ENCODE measurements at regions not wholly inside any gene's neighbourhood (a gene's known extent, or its start where the extent isn't known, plus 50 kb on each side); places are given as distances from the start of the nearest gene placed in this dataset.

- H2AFZ ChIP-seq (ENCODE audit: low read length): no peak overlapping the region
- intact Hi-C loops (cut with micrococcal nuclease; ENCODE audit: unreplicated experiment): no loop called here
- CTCF ChIA-PET (ENCODE audit: unreplicated experiment): no interaction called here
These were observed 311.8 kb downstream of the PLPP3 start for GRCh38 chr1:56267611-56268010.

GRCh38 chr1:56266359-56266758 is 313.0 kb downstream of the PLPP3 start:
- intact Hi-C loops (cut with micrococcal nuclease; ENCODE audit: unreplicated experiment): no loop called here
- Histone ChIP-seq H4K20me1 (ENCODE audit: insufficient read depth, low read length) (no peaks in the 10 kb centered on the region), H3K4me2 (ENCODE audit: low read length) (no peak overlapping the region), H3K27ac (ENCODE audit: low read depth, low read length, poor library complexity, severe bottlenecking) (no peak overlapping the region), H3K4me1 (ENCODE audit: insufficient read depth, low read length, poor library complexity, severe bottlenecking) (no peaks in the 10 kb centered on the region), H3K79me2 (ENCODE audit: insufficient read depth, low read depth, low read length) (no peaks in the 10 kb centered on the region), H3K9me2 (ENCODE audit: insufficient read depth, low read length) (no peaks in the 10 kb centered on the region), H2AFZ (ENCODE audit: low read length) (no peak overlapping the region), H3K4me3 (ENCODE audit: low read depth, low read length, poor library complexity, severe bottlenecking) (no peak overlapping the region), H3K9me3 (ENCODE audit: low read length) (no peaks in the 10 kb centered on the region), H3K36me3 (ENCODE audit: insufficient read depth, low read length) (no peaks in the 10 kb centered on the region)
- CTCF ChIA-PET (ENCODE audit: unreplicated experiment): no interaction called here
- no peak for TF ChIP-seq CTCF (conservative IDR thresholded peaks at IDR 0.05; ENCODE audit: low read length)
- no peak for TF ChIP-seq EZH2phosphoT487 (IDR thresholded peaks at IDR 0.05; ENCODE audit: borderline replicate concordance, low read depth, low read length)
- no peak for DNase-seq (ENCODE audit: low spot score)
- POLR2A ChIA-PET: no interaction called here
- no TSS peak for BruUV-seq (replicated peaks)

More at GRCh38 chr1:56267611-56268010, 311.8 kb downstream of the PLPP3 start:
- no peak for DNase-seq (ENCODE audit: low spot score)
- no peaks in the 10 kb centered on the region for H3K79me2 ChIP-seq (ENCODE audit: insufficient read depth, low read depth, low read length)
- TF ChIP-seq EZH2phosphoT487 (IDR thresholded peaks at IDR 0.05; ENCODE audit: borderline replicate concordance, low read depth, low read length): no peak
- no peak for TF ChIP-seq CTCF (conservative IDR thresholded peaks at IDR 0.05; ENCODE audit: low read length)
- no peaks in the 10 kb centered on the region for H3K4me1 ChIP-seq (ENCODE audit: insufficient read depth, low read length, poor library complexity, severe bottlenecking)
- H3K27ac ChIP-seq (ENCODE audit: low read depth, low read length, poor library complexity, severe bottlenecking): no peak overlapping the region
- no TSS peak for BruUV-seq (replicated peaks)
- no peak overlapping the region for H3K4me2 ChIP-seq (ENCODE audit: low read length)
- H4K20me1 ChIP-seq (ENCODE audit: insufficient read depth, low read length): no peaks in the 10 kb centered on the region
- H3K4me3 ChIP-seq (ENCODE audit: low read depth, low read length, poor library complexity, severe bottlenecking): no peak overlapping the region
- H3K9me2 ChIP-seq (ENCODE audit: insufficient read depth, low read length): no peaks in the 10 kb centered on the region
- POLR2A ChIA-PET: no interaction called here
- no peaks in the 10 kb centered on the region for H3K9me3 ChIP-seq (ENCODE audit: low read length)
- no peaks in the 10 kb centered on the region for H3K36me3 ChIP-seq (ENCODE audit: insufficient read depth, low read length)

GRCh38 chr1:56265216-56265615 is 314.1 kb downstream of the PLPP3 start:
- TF ChIP-seq EZH2phosphoT487 (IDR thresholded peaks at IDR 0.05; ENCODE audit: borderline replicate concordance, low read depth, low read length) (no peak), CTCF (conservative IDR thresholded peaks at IDR 0.05; ENCODE audit: low read length) (no peak)
- no peaks in the 10 kb centered on the region for H4K20me1 ChIP-seq (ENCODE audit: insufficient read depth, low read length)
- no peaks in the 10 kb centered on the region for H3K36me3 ChIP-seq (ENCODE audit: insufficient read depth, low read length)
- DNase-seq (ENCODE audit: low spot score): no peak
- H3K4me1 ChIP-seq (ENCODE audit: insufficient read depth, low read length, poor library complexity, severe bottlenecking): no peaks in the 10 kb centered on the region
- intact Hi-C loops (cut with micrococcal nuclease; ENCODE audit: unreplicated experiment): no loop called here
- H3K9me3 ChIP-seq (ENCODE audit: low read length): no peaks in the 10 kb centered on the region
- H3K4me3 ChIP-seq (ENCODE audit: low read depth, low read length, poor library complexity, severe bottlenecking): no peak overlapping the region
- BruUV-seq (replicated peaks): no TSS peak
- no peaks in the 10 kb centered on the region for H3K9me2 ChIP-seq (ENCODE audit: insufficient read depth, low read length)
- H3K4me2 ChIP-seq (ENCODE audit: low read length): no peak overlapping the region
- no peaks in the 10 kb centered on the region for H3K79me2 ChIP-seq (ENCODE audit: insufficient read depth, low read depth, low read length)
- H3K27ac ChIP-seq (ENCODE audit: low read depth, low read length, poor library complexity, severe bottlenecking): no peak overlapping the region
- POLR2A ChIA-PET: no interaction called here
- H2AFZ ChIP-seq (ENCODE audit: low read length): no peak overlapping the region
- CTCF ChIA-PET (ENCODE audit: unreplicated experiment): no interaction called here
